T-helper 22 cell (primary cell): ENCODE measurements at regions not wholly inside any gene's neighbourhood (a gene's known extent, or its start where the extent isn't known, plus 50 kb on each side); places are given as distances from the start of the nearest gene placed in this dataset.

Source experiments
- DNase-seq: peaks from one replicate; pipeline ENCODE4 v3.0.0-alpha.2; 2020; ENCODE audit warnings: low read depth

DNA sequence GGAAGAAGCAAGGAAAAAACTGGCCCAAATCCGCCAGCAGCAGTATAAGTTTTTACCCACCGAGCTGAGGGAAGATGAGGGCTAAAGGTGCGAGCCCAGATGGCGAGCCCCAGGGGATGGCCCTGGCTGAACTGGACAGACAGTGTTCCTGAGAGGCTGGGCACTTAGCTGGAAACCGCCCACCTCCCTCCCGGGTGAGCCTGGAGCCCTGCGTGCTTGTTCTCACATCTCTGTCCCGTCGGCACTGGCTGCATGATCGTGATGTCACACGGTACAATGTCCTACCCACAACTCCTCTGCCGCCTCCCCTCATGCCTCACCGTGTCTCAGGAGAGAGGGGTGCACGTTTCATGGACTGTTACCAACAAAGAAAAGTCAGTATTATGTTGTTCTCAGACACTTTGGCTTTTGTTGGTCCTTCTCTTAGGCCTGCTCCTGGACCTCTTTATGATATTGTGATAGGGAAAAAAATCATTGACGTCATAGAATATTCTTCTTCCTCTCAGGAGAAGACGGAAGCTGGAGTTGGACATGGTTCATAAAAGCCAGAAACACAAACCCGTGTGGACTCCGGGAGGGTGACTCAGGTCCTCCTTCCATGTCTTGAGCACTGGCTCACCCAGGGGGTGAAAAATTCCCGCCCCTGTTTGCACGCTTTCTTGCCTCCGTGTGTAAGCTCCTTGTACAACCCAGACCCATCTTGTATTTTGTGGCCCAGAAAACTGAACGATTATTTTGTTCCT, 201.8 kb upstream of the TPM1 start:
- no peak for DNase-seq

GRCh38 chr15:62841269-62841628, 201.3 kb upstream of the TPM1 start:
- no peak for DNase-seq

DNA sequence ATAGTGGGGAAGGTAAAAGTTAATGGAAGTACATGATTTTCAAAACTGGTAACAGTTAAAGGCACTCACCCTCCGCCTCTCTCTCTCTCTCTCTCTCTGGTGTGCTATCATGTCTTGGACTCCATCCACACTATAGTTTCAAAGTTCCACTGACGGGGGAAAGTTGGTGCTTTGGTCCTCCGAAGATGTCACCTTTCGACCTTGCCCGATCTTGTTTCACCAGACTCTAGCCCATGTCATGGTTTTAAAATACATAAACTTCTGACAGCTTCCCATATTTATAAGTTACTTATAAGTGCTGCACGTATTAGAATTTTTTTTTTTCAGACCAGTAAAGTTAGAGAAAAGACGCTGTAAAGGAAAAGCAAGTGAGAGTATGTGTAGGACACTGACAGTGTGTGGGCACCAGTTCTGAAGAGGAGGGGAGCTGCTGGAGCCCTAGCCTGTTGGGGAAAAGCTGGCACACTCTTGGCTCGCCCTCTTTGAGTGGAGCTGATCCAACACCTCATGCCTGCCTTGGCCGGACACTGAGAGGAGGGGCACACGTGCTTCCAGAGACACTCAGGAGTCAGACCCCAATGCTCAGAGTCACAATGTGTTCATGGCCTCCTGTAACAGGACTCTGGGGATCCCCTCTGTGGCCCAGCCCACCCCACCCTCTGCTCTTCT, 200.5 kb upstream of the TPM1 start:
- no peak for DNase-seq

DNA sequence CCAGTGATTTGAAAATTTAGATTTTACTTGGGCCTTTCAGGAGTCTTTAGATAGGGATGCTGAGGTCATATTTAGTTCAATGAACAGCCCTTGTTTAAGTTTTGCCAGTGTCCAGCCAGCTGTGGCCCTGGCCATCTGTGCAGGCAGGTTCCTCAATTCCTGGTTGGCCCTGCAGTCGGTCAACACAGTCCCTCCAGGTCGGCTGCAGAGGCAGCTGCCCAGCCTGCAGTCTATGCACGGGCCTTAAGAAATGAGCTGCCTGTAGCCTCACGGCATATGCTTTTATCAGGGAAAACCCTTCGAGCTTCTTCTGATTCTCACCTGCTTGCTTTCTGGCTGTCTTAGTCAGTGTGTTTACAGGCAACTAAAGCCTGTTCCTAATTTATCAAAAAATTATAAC, 199.2 kb upstream of the TPM1 start:
- DNase-seq = no peak

DNA sequence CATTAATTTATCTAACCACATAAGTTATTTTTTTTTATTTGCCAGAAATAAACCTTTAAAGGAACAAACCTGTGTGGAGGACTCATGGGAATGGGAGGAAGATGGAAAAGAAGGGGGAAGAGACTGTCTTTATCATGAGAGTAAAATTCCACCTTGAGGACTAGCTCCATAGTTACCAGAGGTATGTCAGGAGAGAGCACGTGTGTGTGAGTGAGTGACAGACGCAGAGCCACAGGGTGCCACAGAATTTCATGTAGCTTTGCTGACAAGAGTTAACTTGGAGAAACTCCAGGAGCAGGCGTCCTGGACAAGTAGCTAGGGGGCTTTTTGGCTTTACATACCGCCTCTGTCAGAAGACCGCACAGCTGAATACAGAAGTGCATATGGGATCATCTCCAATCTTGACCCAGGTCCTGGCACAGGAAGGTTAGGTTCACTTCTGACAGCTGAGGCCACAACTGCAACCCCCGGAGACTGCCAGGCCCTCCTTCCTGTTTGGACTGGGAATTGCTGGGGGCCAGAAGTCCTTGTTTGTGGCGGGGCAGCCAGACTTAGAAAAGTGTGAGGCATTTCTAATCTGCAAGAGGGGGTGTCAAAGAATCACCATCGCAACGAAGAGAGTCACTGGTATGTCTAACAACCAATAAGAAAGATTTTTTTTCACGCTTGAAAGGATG, 197.8 kb upstream of the TPM1 start:
- DNase-seq = no peak

- no peak for DNase-seq
Observed at GRCh38 chr15:62845241-62846126, 197.1 kb upstream of the TPM1 start.

- no peak for DNase-seq
Observed at GRCh38 chr15:62846131-62846804, 196.3 kb upstream of the TPM1 start.

DNA sequence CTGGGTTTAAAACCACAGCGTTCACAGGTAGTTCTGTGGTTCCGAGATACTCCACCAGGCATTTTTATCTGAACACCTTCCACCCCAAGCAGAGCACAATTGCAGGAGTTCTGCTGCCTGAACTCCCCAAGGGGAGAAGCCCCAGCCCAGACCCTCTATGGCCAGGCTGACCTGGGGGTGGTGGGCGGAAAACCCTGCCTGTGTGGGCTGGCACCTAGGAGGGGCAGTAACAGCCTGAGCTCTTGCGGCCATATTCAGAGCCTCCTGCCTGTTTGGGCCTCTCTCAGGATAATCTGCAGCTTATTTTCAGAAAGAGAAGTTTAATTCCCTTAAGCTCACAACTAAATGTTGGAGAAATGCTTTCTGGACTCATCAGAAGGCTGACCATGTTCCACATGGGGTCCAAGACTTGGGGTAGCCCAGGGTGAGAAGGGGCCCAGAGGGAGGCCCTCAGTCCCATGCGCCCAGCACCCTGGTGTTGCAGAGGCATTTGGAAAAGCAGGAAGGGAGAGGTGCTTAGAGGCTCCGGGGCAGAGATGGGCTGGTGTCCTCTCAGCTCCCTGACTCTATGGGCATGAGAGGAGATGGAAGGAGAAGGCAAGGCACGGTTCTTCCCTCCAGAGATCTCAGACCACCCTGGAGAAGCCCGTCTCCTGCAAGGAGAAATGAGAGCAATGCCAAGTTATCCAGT, 195.6 kb upstream of the TPM1 start:
- no peak for DNase-seq

GRCh38 chr15:62847900-62848489, 194.6 kb upstream of the TPM1 start:
- DNase-seq = no peak

DNA sequence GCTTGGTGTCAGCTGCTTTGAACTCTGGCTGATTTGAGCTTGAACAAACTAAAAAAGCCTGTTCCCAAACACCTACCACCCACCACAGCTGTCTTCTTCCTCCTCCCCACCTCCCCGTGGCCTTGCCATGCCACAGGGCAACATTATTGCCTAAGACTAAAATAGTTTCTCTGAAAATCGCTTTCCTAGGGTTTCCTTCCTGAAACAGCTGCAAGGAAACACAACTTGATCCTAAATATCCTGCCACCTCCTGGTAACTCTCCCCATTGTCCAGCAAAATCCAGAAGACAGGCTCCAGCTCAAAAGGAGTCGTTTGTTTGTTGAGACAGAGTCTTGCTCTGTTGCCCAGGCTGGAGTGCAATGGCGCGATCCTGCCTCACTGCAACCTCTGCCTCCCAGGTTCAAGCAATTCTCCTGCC, 193.9 kb upstream of the TPM1 start:
- DNase-seq = no peak

GRCh38 chr15:62849316-62850106, 193.0 kb upstream of the TPM1 start:
- no peak for DNase-seq

GRCh38 chr15:62850318-62850717, 192.2 kb upstream of the TPM1 start:
- DNase-seq = no peak

DNA sequence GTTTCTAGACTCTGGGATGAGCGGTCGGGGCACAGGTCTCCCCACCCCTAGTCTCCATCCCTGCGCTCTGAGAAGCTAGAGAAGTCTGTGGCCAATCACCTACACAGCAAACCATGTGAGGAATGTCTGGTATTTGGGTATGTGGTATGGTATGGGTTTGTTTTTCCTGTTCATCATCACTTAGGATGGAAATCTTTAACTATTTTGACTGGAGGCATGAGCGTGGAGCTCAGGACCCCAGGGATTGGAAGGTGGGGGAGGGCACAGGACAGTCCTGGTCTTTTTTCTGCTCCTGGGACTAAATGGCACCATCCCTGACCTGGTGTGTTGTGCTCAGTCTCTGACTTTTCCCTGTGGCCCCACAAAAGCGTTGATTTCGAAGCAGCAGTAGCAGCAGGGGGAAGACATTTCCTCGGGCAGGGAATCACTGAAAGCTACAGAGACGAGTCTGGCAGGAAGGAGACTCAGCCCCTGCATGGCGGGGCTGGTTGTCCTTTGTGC, 191.7 kb upstream of the TPM1 start:
- no peak for DNase-seq

GRCh38 chr15:62853114-62853840, 189.3 kb upstream of the TPM1 start:
- no peak for DNase-seq

- no peak for DNase-seq
Observed at GRCh38 chr15:62853841-62854225, 188.7 kb upstream of the TPM1 start.

GRCh38 chr15:62854420-62855084, 188.0 kb upstream of the TPM1 start:
- no peak for DNase-seq

- no peak for DNase-seq
Observed at GRCh38 chr15:62855085-62855476, 187.5 kb upstream of the TPM1 start.

DNA sequence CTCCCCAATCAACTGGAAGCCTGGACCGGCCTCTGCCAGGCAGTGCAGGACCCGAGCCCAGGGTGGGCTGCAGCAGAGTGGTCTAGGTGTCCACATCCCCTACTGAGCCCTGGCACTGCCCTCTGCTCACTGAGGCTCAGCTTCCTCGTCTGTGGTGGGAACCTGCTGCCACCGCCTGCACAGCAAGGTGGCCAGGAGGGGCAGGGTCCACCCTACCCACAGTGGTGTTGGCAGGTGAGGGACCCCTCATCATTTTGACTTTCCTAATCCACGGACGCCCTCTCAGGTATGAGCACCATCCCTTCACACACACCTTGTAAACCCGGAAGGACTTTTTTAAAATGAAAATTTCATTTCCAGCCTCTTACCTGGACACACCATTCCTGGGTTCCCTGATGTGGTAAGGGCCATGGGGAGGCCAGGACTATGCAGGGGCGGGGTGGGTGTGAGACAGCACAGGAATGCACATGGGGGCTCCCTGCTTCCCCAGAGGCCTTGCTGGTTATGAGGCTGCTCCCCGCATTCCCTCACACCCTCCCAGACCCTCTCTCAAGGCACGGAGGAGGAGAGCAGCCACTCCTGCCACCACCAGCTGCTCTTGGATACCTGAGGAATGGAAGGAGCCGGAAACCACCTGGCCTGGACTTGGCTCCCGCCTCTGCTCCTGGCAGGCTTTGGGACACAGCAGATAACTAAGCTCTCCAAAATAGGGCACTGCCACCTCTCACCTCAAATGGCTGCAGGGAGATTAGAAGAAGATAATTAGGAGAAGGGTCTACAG, 185.9 kb upstream of the TPM1 start:
- DNase-seq = no peak
